HG03378 (cell line): ENCODE measurements at regions not wholly inside any gene's neighbourhood (a gene's known extent, or its start where the extent isn't known, plus 50 kb on each side); places are given as distances from the start of the nearest gene placed in this dataset.

Experiments
- ATAC-seq: cut with Tn5 transposase; IDR thresholded peaks from one replicate; pipeline ENCODE4 v1.9.1; 2021; ENCODE audit warnings: mild to moderate bottlenecking, moderate library complexity; ENCODE audit not compliant: unreplicated experiment

GRCh38 chr22:25390297-25391240 lies 171.1 kb downstream of the CRYBB2 start:
- no peak for ATAC-seq

- no peak for ATAC-seq
These were observed 171.9 kb upstream of the GRK3 start for GRCh38 chr22:25392584-25392983.

- ATAC-seq, result no peak
These were observed 171.2 kb upstream of the GRK3 start for GRCh38 chr22:25393121-25393805.

GRCh38 chr22:25395468-25395867 lies 169.0 kb upstream of the GRK3 start:
- ATAC-seq, result no peak

- ATAC-seq, result no peak
These were observed 168.6 kb upstream of the GRK3 start for GRCh38 chr22:25395915-25396314.

GRCh38 chr22:25396615-25397200 lies 167.8 kb upstream of the GRK3 start:
- no peak for ATAC-seq

- ATAC-seq, result no peak
These were observed 166.9 kb upstream of the GRK3 start for GRCh38 chr22:25397616-25398015.

- ATAC-seq, result peak; percentile 56
These were observed 165.8 kb upstream of the GRK3 start for GRCh38 chr22:25398591-25399062.

GRCh38 chr22:25399649-25400151 lies 164.8 kb upstream of the GRK3 start:
- no peak for ATAC-seq

- ATAC-seq, result no peak
These were observed 162.3 kb upstream of the GRK3 start for GRCh38 chr22:25402160-25402500.

- ATAC-seq, result no peak
These were observed 161.8 kb upstream of the GRK3 start for GRCh38 chr22:25402501-25403283.

- no peak for ATAC-seq
These were observed 161.1 kb upstream of the GRK3 start for GRCh38 chr22:25403284-25403810.

- ATAC-seq, result no peak
These were observed 160.5 kb upstream of the GRK3 start for GRCh38 chr22:25403811-25404471.

GRCh38 chr22:25404556-25404927 lies 159.9 kb upstream of the GRK3 start:
- no peak for ATAC-seq

- no peak for ATAC-seq
These were observed 159.3 kb upstream of the GRK3 start for GRCh38 chr22:25404928-25405816.

GRCh38 chr22:25405841-25406509 lies 158.5 kb upstream of the GRK3 start:
- ATAC-seq, result no peak

GRCh38 chr22:25406510-25407210 lies 157.8 kb upstream of the GRK3 start:
- no peak for ATAC-seq
